HEK293 (cell line): ENCODE measurements at regions not wholly inside any gene's neighbourhood (a gene's known extent, or its start where the extent isn't known, plus 50 kb on each side); places are given as distances from the start of the nearest gene placed in this dataset.
"Not testable (repeated sequence)": the region's sequence is repeated elsewhere in the genome, so short reads cannot be mapped to it uniquely, and the experiment has no call there.

Experiments
- CTCF ChIP-seq: fragments of 450-650 bp; formaldehyde crosslinking; IDR thresholded peaks from 2 replicates; pipeline ENCODE4 v1.5.1; 2016; ENCODE audit warnings: missing biosample characterization, missing genetic modification characterization
- HOXC10 ChIP-seq: sonication (generic); formaldehyde crosslinking; IDR thresholded peaks from 2 replicates; pipeline ENCODE4 v1.8.1; 2023; ENCODE audit warnings: mild to moderate bottlenecking, missing genetic modification reagents
- YY1 ChIP-seq: fragments of 450-650 bp; formaldehyde crosslinking; IDR thresholded peaks from 2 replicates; pipeline ENCODE4 v1.5.1; 2018; ENCODE audit warnings: missing biosample characterization, missing genetic modification characterization
- ZNF10 ChIP-seq: fragments of 450-650 bp; formaldehyde crosslinking; IDR thresholded peaks from 2 replicates; pipeline ENCODE4 v1.5.1; 2017; ENCODE audit warnings: missing biosample characterization, missing genetic modification characterization
- ZNF513 ChIP-seq: fragments of 450-650 bp; IDR thresholded peaks from 2 replicates; pipeline ENCODE4 v1.5.1; 2018; ENCODE audit warnings: missing biosample characterization, missing genetic modification characterization

- TF ChIP-seq ZNF10 (tag by site-specific recombination); ZNF513 (tag by site-specific recombination); CTCF (tag by site-specific recombination); HOXC10; YY1 (tag by site-specific recombination): not testable (repeated sequence)
Observed at GRCh38 chr4:118591339-118592046, 93.7 kb upstream of the METTL14 start.
